HG02973 (cell line): ENCODE measurements at regions not wholly inside any gene's neighbourhood (a gene's known extent, or its start where the extent isn't known, plus 50 kb on each side); places are given as distances from the start of the nearest gene placed in this dataset.

ENCODE experiments used
- ATAC-seq: cut with Tn5 transposase; IDR thresholded peaks from one replicate; pipeline ENCODE4 v1.9.1; 2021; ENCODE audit warnings: moderate library complexity; ENCODE audit not compliant: unreplicated experiment

DNA sequence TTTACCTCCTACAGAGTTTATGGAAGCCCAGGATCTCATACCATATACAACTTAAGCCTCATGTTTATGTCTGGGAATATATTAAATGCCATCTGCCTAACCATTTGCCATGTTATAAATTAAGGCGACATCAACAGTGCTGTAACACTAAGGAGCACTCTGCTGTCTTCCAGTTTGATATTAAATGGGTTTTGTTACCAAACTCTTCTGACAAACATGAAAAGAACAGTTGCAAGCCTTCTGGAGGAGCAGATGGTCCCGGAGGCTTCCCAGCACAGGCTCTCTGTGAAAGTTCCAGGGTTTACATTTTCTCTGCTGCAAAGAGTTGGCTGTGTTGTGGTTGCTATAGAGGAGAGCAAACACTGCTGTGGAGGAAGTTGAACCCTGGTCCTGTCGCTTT, 545.3 kb upstream of the SALL1 start:
- ATAC-seq = no peak

DNA sequence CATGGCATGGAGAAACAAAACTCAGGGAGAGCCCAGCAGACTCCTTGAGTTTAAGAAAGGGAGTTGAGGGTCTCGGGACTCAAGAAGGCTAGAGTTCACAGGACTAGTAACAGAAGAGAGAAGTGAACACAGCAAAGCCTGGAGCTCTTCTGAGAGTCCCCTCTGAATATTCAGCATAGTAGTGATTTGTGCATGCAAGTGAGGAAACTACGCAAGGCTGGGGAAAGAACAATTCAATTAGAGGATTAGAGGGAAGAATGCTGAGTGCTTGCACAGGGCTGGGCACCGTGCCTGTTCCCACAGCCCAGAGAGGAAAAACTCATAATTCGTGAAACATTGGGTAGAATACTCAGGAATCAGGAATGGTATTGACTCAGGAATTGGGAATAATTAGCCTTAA, 540.0 kb upstream of the SALL1 start:
- no peak for ATAC-seq

DNA sequence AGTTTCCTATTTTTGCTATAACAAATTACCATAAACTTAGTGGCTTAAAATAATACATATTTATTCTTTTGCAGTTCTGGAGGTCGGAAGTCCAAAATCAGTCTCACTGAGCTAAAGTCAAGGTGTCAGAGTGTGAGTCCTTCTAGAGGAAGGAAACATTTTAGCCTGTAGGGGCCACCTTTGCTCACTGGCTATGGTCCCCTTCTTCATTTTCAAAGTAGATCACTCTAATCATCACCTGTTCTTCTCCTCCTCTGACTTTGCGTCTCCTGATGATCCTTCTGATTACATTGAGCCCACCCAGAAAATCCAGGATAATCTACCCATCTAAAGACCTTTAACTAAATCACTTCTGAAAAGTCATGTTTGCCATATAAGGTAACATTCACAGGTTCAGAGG, 534.4 kb upstream of the SALL1 start:
- ATAC-seq = no peak

DNA sequence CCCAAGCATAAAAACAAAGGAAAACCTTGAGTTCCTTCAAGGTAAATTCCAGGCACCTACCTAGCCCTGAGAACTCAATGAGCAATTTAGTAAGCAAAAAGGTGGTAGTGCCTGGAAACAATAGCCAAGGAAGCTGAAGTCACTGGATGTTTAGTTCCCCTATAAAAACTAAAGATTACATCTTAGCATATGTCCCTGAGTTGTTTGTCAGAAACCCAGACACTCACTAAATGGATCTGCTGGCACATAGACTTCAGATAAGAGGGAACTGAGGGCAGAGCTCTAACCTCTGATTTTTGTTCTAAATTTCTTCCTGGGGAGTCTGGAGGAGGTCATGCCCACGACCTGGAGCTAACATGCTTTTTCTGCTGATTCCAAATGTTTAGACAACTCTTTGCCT, 532.8 kb upstream of the SALL1 start:
- no peak for ATAC-seq

DNA sequence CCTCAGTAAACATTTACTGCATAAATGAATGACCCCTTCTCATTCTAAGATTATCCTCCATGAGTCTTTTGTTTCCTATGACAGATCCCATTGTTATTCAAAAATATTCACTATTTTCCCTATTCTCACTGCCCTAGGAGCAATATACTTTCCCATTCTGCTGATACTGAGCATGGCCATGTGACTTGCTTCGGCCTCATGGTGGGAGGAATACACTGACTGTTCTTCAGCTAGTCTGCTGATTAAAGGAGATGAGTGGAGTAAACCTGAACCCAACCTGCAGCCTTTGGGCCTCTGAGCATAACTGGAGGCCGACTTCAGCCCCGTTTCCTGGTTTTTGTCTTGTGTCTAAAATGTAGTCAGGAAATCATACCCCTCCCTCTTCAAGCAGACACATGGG, 531.8 kb upstream of the SALL1 start:
- no peak for ATAC-seq

DNA sequence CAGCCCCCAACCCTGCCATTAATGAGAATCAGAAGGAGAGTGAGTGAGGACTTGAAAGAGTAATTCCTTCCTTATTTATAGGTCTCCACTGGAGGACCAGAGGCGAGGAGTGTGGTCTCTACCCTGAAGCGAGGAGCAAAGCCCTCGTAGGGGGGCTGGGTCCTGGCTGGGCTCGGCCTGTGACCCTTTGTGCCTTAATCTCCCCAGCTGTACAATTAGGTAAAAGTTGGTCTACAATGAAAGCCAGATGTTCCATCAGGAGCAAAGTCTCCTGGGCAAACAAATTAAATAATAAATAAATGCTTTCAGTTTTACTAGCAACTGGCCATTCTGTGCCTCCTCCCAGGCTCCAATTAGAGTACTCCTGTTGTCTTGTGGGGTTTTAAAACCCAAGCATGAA, 523.5 kb upstream of the SALL1 start:
- ATAC-seq = no peak

DNA sequence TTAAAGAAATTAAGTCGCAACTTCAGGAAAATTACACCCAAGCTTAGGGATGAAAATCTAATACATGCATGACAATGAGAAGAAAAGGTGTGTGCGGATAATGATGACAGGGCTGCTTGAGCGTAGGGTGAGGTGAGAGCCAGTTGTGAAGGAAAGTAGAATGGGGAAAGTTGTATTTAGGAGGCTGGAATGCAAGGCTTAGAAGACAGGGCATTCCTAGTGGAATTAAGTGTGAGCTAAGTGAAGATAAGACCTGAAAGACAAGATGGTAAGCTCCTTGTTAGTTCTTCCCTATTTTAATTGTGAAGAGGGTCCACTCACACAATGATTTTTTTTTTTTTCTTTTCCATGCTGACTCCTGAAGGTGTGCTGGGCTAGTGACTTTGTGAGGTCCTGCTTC, 519.5 kb upstream of the SALL1 start:
- ATAC-seq = no peak

DNA sequence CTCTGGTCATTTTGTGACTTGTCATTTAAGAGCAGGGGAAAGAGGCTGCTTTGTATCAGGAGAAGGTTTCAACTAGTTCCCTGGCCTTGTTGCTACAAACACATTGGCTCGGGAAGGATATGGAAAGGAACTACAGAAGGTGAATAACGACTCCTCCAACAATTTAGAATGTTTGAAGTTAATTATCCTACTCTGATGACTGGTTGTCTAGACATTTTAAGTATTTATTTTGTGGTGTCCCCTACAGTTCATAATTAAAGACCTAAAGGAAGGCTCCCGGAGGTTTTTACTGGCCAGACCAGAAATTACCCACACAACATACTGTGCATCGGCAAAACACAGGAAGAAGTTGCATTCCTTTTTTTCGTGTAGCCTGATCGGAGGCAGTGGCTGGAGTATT, 515.8 kb upstream of the SALL1 start:
- ATAC-seq = no peak

DNA sequence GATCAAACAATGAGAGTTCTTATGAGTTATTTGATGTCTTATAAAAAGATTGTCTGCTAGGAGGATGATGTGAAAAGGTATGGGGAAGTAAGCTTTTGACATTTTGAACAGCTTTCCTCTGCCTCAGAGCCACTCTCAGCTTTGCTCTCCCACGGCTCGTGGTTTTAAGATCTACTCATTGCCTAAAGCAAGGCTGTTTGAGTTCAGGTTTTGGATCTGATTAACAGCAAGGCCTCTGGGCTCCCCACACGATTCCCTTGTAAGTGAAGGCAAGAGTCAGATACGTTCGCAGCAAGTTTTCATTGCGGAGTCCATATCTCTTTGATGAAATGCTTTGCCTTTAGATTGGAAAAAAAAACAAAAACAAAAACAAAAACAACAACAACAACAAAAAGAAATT, 515.0 kb upstream of the SALL1 start:
- ATAC-seq = no peak

DNA sequence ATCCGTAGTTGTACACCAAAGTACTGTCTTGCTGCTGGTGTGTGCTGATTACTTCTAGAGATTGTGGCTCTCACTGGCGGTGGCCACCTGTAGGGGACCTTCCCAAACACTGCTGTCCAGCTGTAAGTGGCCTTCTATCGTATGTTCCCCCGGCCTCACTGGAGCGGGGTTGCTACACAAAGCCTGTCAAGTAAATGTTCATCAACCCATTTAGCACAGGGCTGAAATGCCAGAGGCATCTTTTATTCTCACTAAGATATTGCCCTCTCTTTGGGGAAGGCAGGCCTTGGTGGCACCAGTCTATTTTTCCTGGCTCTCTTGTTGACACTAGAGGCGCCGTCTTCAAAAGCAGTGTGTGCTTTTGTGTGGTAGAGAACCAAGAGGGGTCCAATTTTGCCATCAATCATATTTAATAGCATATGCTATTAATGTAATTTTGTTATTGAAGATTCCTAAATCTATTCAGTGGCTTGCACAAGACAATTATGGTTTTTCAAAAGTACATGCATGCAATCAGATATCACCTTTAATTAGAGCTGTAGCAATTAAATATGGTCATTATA, 514.4 kb upstream of the SALL1 start:
- no peak for ATAC-seq

DNA sequence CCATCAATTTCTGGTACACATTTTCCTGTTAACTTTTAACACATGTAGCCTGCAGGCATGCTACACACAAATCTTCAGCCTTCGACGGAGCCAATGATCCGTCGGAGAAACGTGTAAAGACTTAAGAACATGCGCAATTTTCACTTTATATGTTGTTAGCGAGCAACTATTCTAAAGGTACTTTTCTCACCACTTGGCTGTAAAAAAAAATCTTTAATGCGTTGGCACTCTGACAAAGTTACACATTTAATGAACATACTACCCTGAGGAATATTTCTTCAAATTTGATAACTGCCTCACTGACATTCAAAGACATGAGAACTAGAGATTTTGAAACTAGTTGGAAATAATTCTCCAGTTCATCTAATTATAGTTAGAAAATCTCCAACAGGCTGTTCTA, 507.5 kb upstream of the SALL1 start:
- ATAC-seq = no peak

DNA sequence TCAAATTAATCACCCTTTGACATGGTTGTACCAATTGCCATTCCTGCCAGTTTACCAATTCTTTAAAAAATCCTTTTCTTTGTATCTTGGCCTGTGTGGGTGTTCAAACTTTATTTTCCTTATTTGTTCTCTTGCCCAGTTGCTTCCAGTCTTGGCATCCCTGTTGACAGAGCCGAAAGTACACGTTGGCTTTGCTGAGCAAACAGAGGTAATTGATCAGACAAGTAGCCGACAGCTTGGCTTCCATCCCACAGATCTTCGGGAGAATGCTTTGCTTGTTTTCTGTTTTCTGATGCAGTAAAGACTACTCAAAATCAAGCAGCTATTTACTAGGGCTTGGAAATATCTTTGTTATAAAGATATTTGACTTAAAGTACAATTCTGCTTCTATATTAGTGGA, 506.8 kb upstream of the SALL1 start:
- ATAC-seq = no peak

DNA sequence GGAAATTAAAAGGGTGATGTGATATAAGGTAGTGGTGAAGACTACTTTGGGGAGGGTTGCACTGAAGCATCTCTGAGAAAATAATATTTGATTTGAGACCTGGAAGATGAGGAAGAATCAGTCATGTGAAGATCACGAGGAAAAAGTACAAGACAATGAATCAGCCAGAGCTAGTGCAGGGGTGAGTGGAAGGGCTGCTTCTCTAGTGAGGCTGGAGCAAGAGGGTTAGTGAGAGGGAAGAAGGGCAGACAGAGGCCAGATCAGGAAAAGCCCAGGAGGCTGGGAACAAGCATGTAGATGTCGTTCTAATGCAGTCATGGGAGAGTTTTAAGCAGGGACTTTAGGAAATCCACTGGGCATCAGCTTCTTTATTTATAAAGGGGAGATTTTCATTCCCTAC, 504.2 kb upstream of the SALL1 start:
- no peak for ATAC-seq

DNA sequence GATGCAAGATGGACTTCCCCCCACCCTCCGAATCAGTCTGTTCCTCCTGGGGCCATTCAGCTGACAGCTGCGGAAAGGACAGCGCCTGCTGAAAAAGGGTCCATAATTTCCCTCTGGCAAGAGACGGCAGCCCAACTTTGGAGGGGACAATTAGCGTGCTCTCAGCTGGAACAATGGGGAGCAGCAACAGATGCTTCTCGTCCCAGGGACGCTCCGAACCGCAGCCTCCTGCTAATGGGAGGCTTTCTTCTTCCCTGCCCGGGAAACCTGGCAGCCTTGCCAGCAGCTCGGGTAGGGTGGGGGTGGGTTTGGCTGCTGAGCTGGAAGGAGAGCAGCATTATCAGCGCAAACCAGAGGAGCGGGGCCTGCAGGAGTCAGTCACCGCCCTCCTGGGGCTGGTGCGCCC, 500.0 kb upstream of the SALL1 start:
- no peak for ATAC-seq

DNA sequence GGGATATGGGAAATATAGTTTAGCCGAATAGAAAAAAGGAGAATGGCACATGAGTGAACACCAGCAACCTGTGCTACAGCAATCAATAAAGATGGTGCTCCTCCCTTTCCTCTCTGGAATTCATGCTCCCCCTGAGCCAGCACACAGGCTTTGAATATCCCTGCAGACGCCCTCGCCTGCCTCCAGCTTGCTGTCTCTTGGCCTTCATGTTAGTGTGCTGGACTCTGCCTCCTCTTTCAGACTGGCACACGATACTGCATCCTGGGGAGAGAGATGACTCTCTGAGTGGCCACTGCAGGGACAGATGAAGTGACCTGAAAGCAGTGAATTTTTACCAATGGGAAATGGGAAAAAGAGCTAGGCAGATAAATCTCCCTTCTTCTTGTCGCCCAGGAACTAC, 498.6 kb upstream of the SALL1 start:
- ATAC-seq = no peak

DNA sequence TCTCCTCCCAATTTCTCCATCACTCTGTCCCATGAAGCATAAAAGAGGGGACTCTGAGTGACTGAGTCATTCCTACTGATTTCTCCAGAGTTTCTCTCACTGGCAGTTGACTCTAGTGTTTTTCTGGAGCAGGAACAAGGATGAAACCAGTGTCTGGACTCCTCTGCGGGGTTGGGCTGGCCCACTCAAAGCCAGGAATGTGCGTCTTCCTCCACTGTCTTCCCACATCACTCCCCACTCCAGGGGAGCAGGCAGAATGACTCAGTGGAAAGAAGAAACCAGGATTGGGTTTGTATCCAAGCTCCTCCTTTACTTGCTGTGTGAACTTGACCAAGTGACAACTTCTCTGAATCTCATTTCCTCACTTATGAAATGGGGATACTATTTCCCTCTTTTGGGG, 497.5 kb upstream of the SALL1 start:
- ATAC-seq = no peak

DNA sequence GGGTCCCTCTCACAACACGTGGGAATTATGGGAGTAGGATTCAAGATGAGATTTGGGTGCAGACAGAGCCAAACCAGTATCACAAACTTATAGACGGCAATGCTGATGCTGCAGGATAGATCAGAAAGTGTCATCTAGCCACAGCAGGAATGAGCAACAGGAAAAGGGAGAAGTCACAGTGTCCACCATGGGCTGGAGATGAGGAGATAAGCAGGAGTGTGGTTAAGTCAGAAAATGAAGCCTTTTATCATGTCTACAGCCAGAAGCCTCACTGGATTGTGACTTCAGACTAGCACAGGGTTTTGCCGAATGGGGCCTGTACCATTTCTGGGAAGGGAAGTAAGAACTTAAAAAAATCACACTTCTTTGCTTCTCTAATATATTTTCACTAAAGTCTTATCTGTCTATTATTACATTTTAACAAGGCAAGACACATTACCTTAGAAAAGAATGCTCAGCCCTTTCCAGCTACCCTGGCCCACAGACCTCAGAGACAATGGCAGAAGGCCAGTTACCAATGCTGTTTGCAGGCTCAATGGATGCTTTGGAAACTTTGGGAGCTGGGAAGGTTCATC, 490.2 kb upstream of the SALL1 start:
- ATAC-seq = no peak

DNA sequence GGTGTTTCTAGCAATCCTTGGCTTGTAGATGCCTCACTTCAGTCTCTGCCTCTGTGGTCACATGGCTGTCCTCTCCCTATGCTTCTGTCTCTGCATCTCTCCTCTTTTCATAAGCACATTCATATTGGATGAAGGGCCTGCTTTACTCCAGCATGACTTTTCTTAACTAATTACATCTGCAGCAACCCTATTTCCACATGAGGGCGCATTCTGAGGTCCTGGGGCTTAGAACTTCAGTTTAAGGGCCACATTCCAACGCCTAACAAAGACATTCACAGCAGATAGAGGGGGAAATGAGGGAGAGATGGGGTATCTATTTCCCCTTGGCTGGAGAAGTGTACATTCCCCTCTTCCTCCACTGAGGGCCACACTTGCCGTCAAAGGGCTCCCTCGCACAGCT, 489.1 kb upstream of the SALL1 start:
- ATAC-seq = no peak

DNA sequence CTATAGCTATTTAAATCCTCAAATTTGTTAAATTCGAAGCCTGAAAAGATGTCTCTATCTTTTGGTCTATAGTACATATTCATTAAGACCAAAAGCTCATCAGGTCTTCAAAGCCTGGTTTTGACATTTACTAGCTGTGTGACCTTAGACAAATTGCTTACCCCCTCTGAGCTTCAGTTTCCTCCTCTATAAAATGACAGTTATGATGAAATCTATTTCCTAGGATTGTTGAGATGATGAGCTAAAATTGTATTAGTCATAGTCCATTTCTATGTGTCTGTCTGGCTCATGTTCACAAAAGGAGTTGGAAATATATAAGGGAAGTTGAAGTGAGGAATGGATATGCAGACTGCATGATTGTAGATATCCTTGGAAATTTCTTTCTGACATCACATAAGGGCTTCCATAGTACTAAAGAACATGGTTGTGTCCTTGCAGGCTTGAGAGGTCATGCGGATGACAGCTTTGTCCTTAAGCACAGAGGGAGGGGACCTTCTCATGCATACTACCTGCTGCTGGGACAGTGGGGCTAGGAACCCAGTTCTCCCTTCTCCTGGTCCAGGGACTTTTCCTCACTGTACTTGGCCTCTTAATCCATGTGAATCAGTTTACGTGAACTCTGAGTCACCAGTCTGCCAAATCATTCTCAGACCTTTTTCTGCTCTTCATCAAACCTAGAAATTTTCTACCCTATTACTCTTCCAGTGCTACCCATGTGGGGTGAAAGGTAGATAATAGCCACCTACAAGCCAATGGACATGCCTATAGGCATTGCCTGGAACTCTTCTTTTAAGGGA, 487.5 kb upstream of the SALL1 start:
- no peak for ATAC-seq

DNA sequence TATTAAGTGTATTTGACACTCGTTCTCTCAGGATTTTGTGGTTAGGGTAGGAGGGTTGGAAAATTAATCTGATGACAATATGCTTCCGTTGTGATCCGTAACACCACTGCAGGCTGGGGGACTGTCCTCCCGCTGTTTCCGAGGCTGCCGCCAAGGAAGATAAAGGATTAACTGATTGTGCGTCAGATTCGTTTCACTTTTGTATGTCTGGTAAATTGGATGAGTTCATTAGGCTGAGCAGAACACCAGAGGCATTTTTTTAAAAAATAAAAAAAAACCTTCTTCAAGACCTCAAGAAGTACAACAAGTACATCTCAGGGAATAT, 486.7 kb upstream of the SALL1 start:
- ATAC-seq = no peak

DNA sequence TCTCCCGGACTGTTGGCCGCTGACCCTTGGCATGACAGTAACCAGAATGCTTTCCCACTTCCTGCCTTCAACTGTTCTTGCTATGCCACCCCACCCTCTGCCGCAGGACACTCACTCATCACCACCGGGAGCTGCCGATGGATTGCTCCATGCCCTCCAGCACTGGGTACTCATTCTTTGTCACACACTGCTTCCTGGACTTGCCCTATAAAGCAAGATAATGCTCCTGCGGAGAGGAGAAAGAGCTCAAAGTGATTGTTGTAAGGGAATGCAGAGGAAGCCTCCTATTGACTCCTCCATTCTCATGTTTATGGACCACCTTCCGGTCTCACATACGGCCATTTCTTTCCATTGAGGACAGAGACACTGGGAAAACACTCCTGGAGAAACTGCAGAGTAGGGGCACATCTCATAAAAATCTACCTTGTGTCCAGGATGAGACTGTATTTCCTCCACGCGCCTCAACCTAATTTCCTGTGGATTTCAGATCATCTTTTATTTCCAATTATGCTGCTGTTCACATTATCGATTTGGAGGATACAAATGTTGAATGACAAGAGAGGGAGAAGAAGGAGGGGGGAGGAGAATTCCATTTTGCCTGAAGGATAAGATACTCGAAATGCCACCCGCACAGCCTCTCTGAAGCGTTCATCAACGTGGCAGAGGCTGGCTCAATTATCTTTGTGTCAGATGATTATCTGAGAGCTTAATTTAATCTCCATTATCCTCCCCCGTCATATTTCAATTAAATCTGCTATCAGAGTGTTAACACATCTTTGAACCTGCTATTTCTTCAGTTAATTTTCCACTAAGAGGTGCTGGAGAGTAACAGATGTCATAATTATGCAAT, 486.1 kb upstream of the SALL1 start:
- ATAC-seq = no peak

DNA sequence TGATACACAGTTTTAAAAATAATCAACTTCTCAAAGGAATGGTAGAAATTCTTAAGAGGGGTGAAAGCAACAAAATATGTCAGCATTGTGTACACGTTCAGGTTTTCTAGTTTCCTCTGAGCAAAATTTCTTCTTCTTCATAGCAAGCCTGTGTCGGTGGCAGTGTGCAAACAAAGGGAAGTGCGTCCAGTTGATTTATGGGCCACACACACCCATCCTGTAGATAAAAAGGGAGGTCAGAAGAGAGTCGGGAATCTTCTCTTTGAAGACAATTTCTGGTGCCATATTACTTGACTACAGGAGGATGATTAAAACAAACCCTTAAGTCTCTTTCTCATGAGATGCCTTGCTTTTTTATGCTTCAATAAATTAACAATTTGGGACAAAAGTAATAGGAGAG, 484.1 kb upstream of the SALL1 start:
- no peak for ATAC-seq
